GM12875 (cell line): ENCODE measurements at regions not wholly inside any gene's neighbourhood (a gene's known extent, or its start where the extent isn't known, plus 50 kb on each side); places are given as distances from the start of the nearest gene placed in this dataset.
"Not testable (repeated sequence)": the region's sequence is repeated elsewhere in the genome, so short reads cannot be mapped to it uniquely, and the experiment has no call there.

Experiments used
- H3K4me3 ChIP-seq: one replicate; pipeline ENCODE4 v1.5.1; 2011; ENCODE audit warnings: low read depth, low read length, control low read depth
- CTCF ChIP-seq: IDR thresholded peaks from 2 replicates; pipeline ENCODE4 v1.5.1; 2011; ENCODE audit warnings: low read depth, mild to moderate bottlenecking, control low read depth, inconsistent platforms, low read length, moderate library complexity, borderline replicate concordance; ENCODE audit not compliant: insufficient read depth

GRCh38 chr4:26241179-26241578, 79.6 kb upstream of the RBPJ start:
- no peak overlapping the region for H3K4me3 ChIP-seq
- TF ChIP-seq CTCF, result no peak

DNA sequence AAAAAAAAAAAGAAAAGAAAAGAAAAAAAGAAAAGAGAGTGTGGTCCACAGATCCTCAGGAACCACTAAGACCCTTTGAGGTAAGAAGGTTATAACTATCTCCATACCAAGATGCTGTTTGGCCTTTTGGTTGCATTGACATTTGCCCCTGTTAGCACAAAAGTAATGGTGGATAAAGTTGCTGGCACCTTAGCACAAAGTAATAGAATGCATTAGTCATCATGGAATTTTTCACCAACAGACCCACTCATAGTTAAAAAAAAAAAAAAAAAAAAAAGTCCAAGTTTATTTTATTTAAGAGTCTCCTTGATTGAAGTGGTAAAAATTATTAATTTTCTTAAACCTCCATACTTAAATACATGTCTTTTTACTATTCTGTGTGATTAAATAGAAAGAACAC, 78.4 kb upstream of the RBPJ start:
- no peak overlapping the region for H3K4me3 ChIP-seq
- no peak for TF ChIP-seq CTCF

- H3K4me3 ChIP-seq, result not testable (repeated sequence)
Measured at GRCh38 chr4:26244138-26244537, 76.7 kb upstream of the RBPJ start.

DNA sequence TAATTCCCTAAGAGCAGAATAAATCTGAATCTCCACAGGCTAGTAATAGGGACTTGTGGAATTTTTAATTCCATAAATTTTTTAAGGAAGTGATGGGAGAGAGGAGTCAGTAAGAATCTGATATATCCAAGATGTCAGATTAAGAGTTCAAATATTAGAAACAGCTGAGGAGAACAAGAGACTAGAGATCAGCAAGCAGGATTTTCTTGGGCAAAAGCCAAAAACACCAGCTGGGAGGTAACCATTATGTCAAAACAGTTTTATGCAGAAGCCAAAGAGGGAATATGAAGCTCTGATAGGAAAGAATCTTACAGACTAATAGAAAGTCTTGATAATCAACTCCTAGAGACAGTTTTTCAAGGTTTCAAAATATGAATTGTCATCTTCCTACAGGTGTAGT, 72.2 kb upstream of the RBPJ start:
- no peak for TF ChIP-seq CTCF
- no peak overlapping the region for H3K4me3 ChIP-seq

DNA sequence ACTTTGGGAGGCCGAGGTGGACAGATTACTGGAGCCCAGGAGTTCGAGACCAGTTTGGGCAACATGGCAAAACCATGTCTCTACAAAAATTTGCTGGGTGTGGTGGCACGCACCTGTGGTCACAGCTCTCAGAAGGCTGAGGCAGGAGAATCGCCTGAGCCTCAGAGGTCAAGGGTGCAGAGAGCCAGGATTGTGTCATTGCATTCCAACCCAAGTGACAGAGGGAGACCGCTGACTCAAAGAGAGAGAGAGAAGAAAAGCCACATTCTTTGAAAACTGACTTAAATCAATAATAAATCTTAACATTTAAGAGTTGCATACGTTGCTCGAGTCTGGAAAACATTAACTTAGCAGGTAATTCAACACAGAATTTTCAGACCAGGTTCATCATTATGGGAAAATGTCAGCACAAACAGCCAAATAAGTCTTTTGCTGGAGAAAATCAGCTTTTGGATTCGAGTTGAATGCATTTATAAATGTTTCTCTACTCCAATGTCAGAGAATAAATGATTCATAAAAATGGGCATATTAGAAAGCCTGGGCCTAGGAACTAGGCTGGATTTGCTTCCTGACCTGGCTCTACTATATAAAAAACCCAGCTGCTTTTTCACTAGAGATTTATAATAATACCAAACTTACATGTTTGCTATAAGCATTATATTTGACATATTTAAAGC, 68.3 kb upstream of the RBPJ start:
- no peak for TF ChIP-seq CTCF

DNA sequence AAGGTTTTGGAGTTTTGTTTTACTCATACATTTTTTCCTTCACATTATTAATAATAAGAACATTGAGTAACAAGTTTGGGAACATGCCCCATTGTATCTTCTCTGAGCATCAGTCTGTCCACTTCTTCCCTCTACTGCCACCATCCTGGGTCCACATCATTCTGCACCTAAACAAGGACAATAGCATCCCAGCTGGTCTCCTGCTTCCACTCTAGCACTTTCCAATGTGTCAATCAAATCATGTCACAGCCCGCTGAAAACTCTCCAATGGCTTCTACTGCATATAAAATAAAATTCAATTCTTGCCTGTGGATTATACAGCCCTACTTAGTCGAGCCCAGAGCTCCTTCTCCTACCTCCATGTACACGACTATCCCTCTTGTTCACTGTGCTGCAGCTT, 66.8 kb upstream of the RBPJ start:
- H3K4me3 ChIP-seq, result no peak overlapping the region
- TF ChIP-seq CTCF, result no peak

More for the DNA sequence above, 68.3 kb upstream of the RBPJ start:
- H3K4me3 ChIP-seq, result no peak overlapping the region

- no peak for TF ChIP-seq CTCF
Measured at GRCh38 chr4:26255989-26256388, 64.8 kb upstream of the RBPJ start.

DNA sequence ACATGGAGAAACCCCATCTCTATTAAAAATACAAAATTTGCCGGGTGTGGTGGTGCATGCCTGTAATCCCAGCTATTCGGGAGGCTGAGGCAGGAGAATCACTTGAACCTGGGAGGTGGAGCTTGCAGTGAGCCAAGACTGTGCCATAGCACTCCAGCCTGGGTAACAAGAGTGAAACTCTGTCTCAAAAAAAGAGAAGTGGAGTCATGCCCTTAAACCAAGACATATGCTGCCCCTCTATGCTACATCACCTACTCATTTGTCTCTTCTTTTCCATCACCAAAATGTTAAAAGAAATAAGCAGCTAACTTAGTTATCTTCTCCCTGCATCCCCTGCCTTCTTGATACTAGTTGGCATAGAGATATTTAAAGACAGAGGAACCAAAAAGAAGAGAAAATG, 63.4 kb upstream of the RBPJ start:
- not testable (repeated sequence) for H3K4me3 ChIP-seq

More at GRCh38 chr4:26255989-26256388, 64.8 kb upstream of the RBPJ start:
- H3K4me3 ChIP-seq, result no peak overlapping the region
